Neural cell (in vitro differentiated cells): ENCODE measurements at regions not wholly inside any gene's neighbourhood (a gene's known extent, or its start where the extent isn't known, plus 50 kb on each side); places are given as distances from the start of the nearest gene placed in this dataset.

Source experiments
- CTCF ChIP-seq: fragments of 450-650 bp; IDR thresholded peaks from 2 replicates; pipeline ENCODE4 v1.5.1; 2014; ENCODE audit warnings: antibody characterized with exemption, mild to moderate bottlenecking, moderate library complexity; ENCODE audit not compliant: poor library complexity, severe bottlenecking
- EP300 ChIP-seq: fragments of 450-650 bp; conservative IDR thresholded peaks from 2 replicates; pipeline ENCODE4 v1.6.1; 2014; ENCODE audit warnings: antibody characterized with exemption, mild to moderate bottlenecking, moderate library complexity; ENCODE audit not compliant: poor library complexity, severe bottlenecking
- EZH2 ChIP-seq: fragments of 200-600, 300-800 bp; shearing (Covaris generic), sonication (generic); IDR thresholded peaks from 2 replicates; pipeline ENCODE4 v1.6.1; 2014; ENCODE audit warnings: antibody characterized with exemption, low read length, borderline replicate concordance, mild to moderate bottlenecking; ENCODE audit not compliant: insufficient read depth, poor library complexity, severe bottlenecking
- MXI1 ChIP-seq: fragments of 450-650 bp; conservative IDR thresholded peaks from 2 replicates; pipeline ENCODE4 v1.6.1; 2014; ENCODE audit warnings: antibody characterized with exemption, mild to moderate bottlenecking; ENCODE audit not compliant: poor library complexity, severe bottlenecking
- POLR2AphosphoS5 ChIP-seq: IDR thresholded peaks from 2 replicates; pipeline ENCODE4 v1.6.1; 2012
- RAD21 ChIP-seq: fragments of 450-650 bp; conservative IDR thresholded peaks from 2 replicates; pipeline ENCODE4 v1.6.1; 2014; ENCODE audit warnings: antibody characterized with exemption, mild to moderate bottlenecking, moderate library complexity
- REST ChIP-seq: IDR thresholded peaks from 2 replicates; pipeline ENCODE4 v1.6.1; 2012; ENCODE audit warnings: borderline replicate concordance
- SMC3 ChIP-seq: fragments of 450-650 bp; conservative IDR thresholded peaks from 2 replicates; pipeline ENCODE4 v1.6.1; 2014; ENCODE audit warnings: antibody characterized with exemption, mild to moderate bottlenecking, moderate library complexity; ENCODE audit not compliant: poor library complexity
- TAF1 ChIP-seq: IDR thresholded peaks from 2 replicates; pipeline ENCODE4 v1.6.1; 2012; ENCODE audit warnings: low read depth

GRCh38 chr9:31745468-31745867, 639.0 kb upstream of the ACO1 start:
- TF ChIP-seq CTCF (no peak), RAD21 (no peak), REST (no peak), SMC3 (no peak), EZH2 (no peak), POLR2AphosphoS5 (no peak), EP300 (no peak), TAF1 (no peak), MXI1 (no peak)
